ENCODE measurements at regions not wholly inside any gene's neighbourhood (a gene's known extent, or its start where the extent isn't known, plus 50 kb on each side); places are given as distances from the start of the nearest gene placed in this dataset.

- H3K27me3 Mint-ChIP-seq = no peaks in the 10 kb centered on the region
- H3K36me3 Mint-ChIP-seq (ENCODE audit: insufficient read depth) = no peaks in the 10 kb centered on the region
- no peak for DNase-seq (ENCODE audit: low spot score, unreplicated experiment)
- peaks cover 4% of the 10 kb centered on the region for H3K9me3 Mint-ChIP-seq (ENCODE audit: low read depth)
- no peak for TF ChIP-seq CTCF (IDR thresholded peaks at IDR 0.05; ENCODE audit: unreplicated experiment)
- H3K4me3 Mint-ChIP-seq (ENCODE audit: low read depth) = no peak overlapping the region
- no peaks in the 10 kb centered on the region for H3K4me1 Mint-ChIP-seq (ENCODE audit: low read depth)
- no peak overlapping the region for H3K27ac Mint-ChIP-seq
These were observed 433.8 kb upstream of the TCF4 start for GRCh38 chr18:56021809-56022195.

- Mint-ChIP-seq H3K9me3 (ENCODE audit: low read depth) (peaks cover 4% of the 10 kb centered on the region), H3K36me3 (ENCODE audit: insufficient read depth) (no peaks in the 10 kb centered on the region), H3K27ac (no peak overlapping the region), H3K27me3 (no peaks in the 10 kb centered on the region), H3K4me1 (ENCODE audit: low read depth) (no peaks in the 10 kb centered on the region), H3K4me3 (ENCODE audit: low read depth) (no peak overlapping the region)
- no peak for DNase-seq (ENCODE audit: low spot score, unreplicated experiment)
- no peak for TF ChIP-seq CTCF (IDR thresholded peaks at IDR 0.05; ENCODE audit: unreplicated experiment)
These were observed 433.3 kb upstream of the TCF4 start for GRCh38 chr18:56021136-56021808.

GRCh38 chr18:56019908-56020307 is 431.9 kb upstream of the TCF4 start:
- Mint-ChIP-seq H3K9me3 (ENCODE audit: low read depth) (peaks cover 8% of the 10 kb centered on the region), H3K27ac (no peak overlapping the region), H3K36me3 (ENCODE audit: insufficient read depth) (peaks cover 3% of the 10 kb centered on the region), H3K27me3 (no peaks in the 10 kb centered on the region), H3K4me1 (ENCODE audit: low read depth) (no peaks in the 10 kb centered on the region), H3K4me3 (ENCODE audit: low read depth) (no peak overlapping the region)
- DNase-seq (ENCODE audit: low spot score, unreplicated experiment) = no peak
- no peak for TF ChIP-seq CTCF (IDR thresholded peaks at IDR 0.05; ENCODE audit: unreplicated experiment)

GRCh38 chr18:56019156-56019555 is 431.2 kb upstream of the TCF4 start:
- no peaks in the 10 kb centered on the region for H3K4me1 Mint-ChIP-seq (ENCODE audit: low read depth)
- DNase-seq (ENCODE audit: low spot score, unreplicated experiment) = no peak
- H3K36me3 Mint-ChIP-seq (ENCODE audit: insufficient read depth) = peaks cover 4% of the 10 kb centered on the region
- TF ChIP-seq CTCF (IDR thresholded peaks at IDR 0.05; ENCODE audit: unreplicated experiment) = no peak
- no peaks in the 10 kb centered on the region for H3K27me3 Mint-ChIP-seq
- H3K9me3 Mint-ChIP-seq (ENCODE audit: low read depth) = peaks cover 9% of the 10 kb centered on the region
- H3K4me3 Mint-ChIP-seq (ENCODE audit: low read depth) = no peak overlapping the region
- no peak overlapping the region for H3K27ac Mint-ChIP-seq

- no peak for TF ChIP-seq CTCF (IDR thresholded peaks at IDR 0.05; ENCODE audit: unreplicated experiment)
- no peak overlapping the region for H3K27ac Mint-ChIP-seq
- H3K4me1 Mint-ChIP-seq (ENCODE audit: low read depth) = no peaks in the 10 kb centered on the region
- H3K36me3 Mint-ChIP-seq (ENCODE audit: insufficient read depth) = peaks cover 2% of the 10 kb centered on the region
- peaks cover 26% of the 10 kb centered on the region for H3K9me3 Mint-ChIP-seq (ENCODE audit: low read depth)
- no peaks in the 10 kb centered on the region for H3K27me3 Mint-ChIP-seq
- no peak overlapping the region for H3K4me3 Mint-ChIP-seq (ENCODE audit: low read depth)
- no peak for DNase-seq (ENCODE audit: low spot score, unreplicated experiment)
These were observed 421.4 kb upstream of the TCF4 start for GRCh38 chr18:56009411-56009810.

Data from progenitor cell of endocrine pancreas (in vitro differentiated cells).